H1 (cell line): ENCODE measurements at regions not wholly inside any gene's neighbourhood (a gene's known extent, or its start where the extent isn't known, plus 50 kb on each side); places are given as distances from the start of the nearest gene placed in this dataset.
A peak's percentile ranks its signal among the peaks of the same experiment; 100 is the strongest.

Experiments used
- CTCF ChIA-PET: fragments of 300-600 bp; sonication (Branson Sonifier 250); formaldehyde crosslinking; loops from one replicate; lab custom pipeline; 2021; ENCODE audit not compliant: partially characterized antibody; lab: Charles Lee
- POLR2A ChIA-PET: fragments of 300-600 bp; sonication (Branson Sonifier 250); formaldehyde crosslinking; loops from one replicate; lab custom pipeline; 2021; ENCODE audit warnings: inconsistent platforms; ENCODE audit not compliant: partially characterized antibody; lab: Charles Lee
- DNase-seq, 2 experiments: peaks; one replicate each; pipeline versions ENCODE4 v3.0.0 to v3.0.0-alpha.2; 2010 to 2022; ENCODE audit warnings: low spot score in 2 of 2, low read depth in 1 of 2, mixed read lengths in 1 of 2
- FAIRE-seq: peaks from 2 replicates; lab custom pipeline; 2011; peaks lifted over from hg19 to GRCh38; lab: Jason Lieb, UNC
- H2AFZ ChIP-seq: 2 replicates; pipeline ENCODE4 v1.8.1; 2012; ENCODE audit warnings: low read length, inconsistent platforms
- H2AK5ac ChIP-seq: 2 replicates; pipeline ENCODE4 v1.6.1; 2013; ENCODE audit warnings: low read depth, low read length
- H2BK120ac ChIP-seq: replicated peaks from 2 replicates; pipeline ENCODE3; 2013; ENCODE audit warnings: low read depth, low read length, inconsistent platforms
- H2BK12ac ChIP-seq: 2 replicates; pipeline ENCODE4 v1.6.1; 2013; ENCODE audit warnings: low read depth, low read length
- H2BK15ac ChIP-seq: 2 replicates; pipeline ENCODE4 v1.6.1; 2013; ENCODE audit warnings: low read length
- H2BK20ac ChIP-seq: 2 replicates; pipeline ENCODE4 v1.6.1; 2013; ENCODE audit warnings: low read length
- H2BK5ac ChIP-seq: 2 replicates; pipeline ENCODE4 v1.6.1; 2013; ENCODE audit warnings: low read depth, low read length
- H3K14ac ChIP-seq: 2 replicates; pipeline ENCODE4 v1.6.1; 2013; ENCODE audit warnings: inconsistent platforms; ENCODE audit not compliant: insufficient read length
- H3K18ac ChIP-seq: 2 replicates; pipeline ENCODE4 v1.6.1; 2013; ENCODE audit warnings: low read length; ENCODE audit errors: extremely low read depth
- H3K23ac ChIP-seq: 2 replicates; pipeline ENCODE4 v1.6.1; 2013; ENCODE audit warnings: inconsistent platforms; ENCODE audit not compliant: insufficient read length
- H3K23me2 ChIP-seq: 2 replicates; pipeline ENCODE4 v1.6.1; 2013; ENCODE audit warnings: low read depth, low read length
- H3K27ac ChIP-seq: 2 replicates; pipeline ENCODE4 v1.6.1; 2011; ENCODE audit warnings: low read depth, low read length, inconsistent platforms
- H3K27me3 ChIP-seq, 4 experiments: replicated peaks in 1 of 4; 1 replicate in 1 of 4; 2 replicates in 3 of 4; pipeline versions ENCODE4 v1.6.1 to v1.8.1; 2011 to 2013; ENCODE audit warnings: low read length in 3 of 4, mild to moderate bottlenecking in 3 of 4, inconsistent platforms in 2 of 4, mixed read lengths in 2 of 4, moderate library complexity in 1 of 4; ENCODE audit not compliant: control insufficient read depth in 3 of 4, insufficient read depth in 3 of 4; ENCODE audit errors: extremely low read depth in 1 of 4
- H3K36me3 ChIP-seq, 4 experiments: 2 replicates each; pipeline versions ENCODE4 v1.6.1 to v1.8.1; 2011 to 2013; ENCODE audit warnings: mild to moderate bottlenecking in 4 of 4, low read length in 3 of 4, moderate library complexity in 2 of 4, control low read depth in 1 of 4, inconsistent platforms in 1 of 4; ENCODE audit not compliant: insufficient read depth in 4 of 4, control insufficient read depth in 2 of 4
- H3K4ac ChIP-seq: replicated peaks from 2 replicates; pipeline ENCODE3; 2013; ENCODE audit warnings: low read length, low read depth, mixed read lengths, inconsistent platforms; ENCODE audit not compliant: insufficient read length
- H3K4me1 ChIP-seq, 4 experiments: replicated peaks in 1 of 4; 1 replicate in 1 of 4; 2 replicates in 3 of 4; pipeline versions ENCODE4 v1.6.1 to v1.8.1; 2011 to 2013; ENCODE audit warnings: low read length in 3 of 4, inconsistent platforms in 2 of 4, mixed read lengths in 1 of 4; ENCODE audit not compliant: insufficient read depth in 4 of 4, control insufficient read depth in 3 of 4
- H3K4me2 ChIP-seq, 2 experiments: 2 replicates each; pipeline versions ENCODE4 v1.6.1 to v1.8.1; 2011 to 2013; ENCODE audit warnings: low read depth in 2 of 2, low read length in 2 of 2, control low read depth in 1 of 2, inconsistent platforms in 1 of 2, mild to moderate bottlenecking in 1 of 2; ENCODE audit not compliant: insufficient read depth in 1 of 2
- H3K4me3 ChIP-seq, 4 experiments: fragments of 200-600, 300-600 bp in 1 of 4; sonication (generic), shearing (Covaris generic), sonication (Bioruptor Twin) in 1 of 4; 2 replicates each; pipeline versions ENCODE4 v1.5.1 to v1.8.1; 2011 to 2016; ENCODE audit warnings: low read length in 4 of 4, low read depth in 3 of 4, control low read depth in 2 of 4, inconsistent platforms in 2 of 4, mild to moderate bottlenecking in 2 of 4, mixed read lengths in 1 of 4, moderate library complexity in 1 of 4; ENCODE audit not compliant: insufficient read depth in 2 of 4; ENCODE audit errors: extremely low read depth in 1 of 4
- H3K56ac ChIP-seq: replicated peaks from 2 replicates; pipeline ENCODE3; 2013; ENCODE audit warnings: low read depth, mild to moderate bottlenecking, mixed read lengths, low read length, inconsistent platforms; ENCODE audit not compliant: insufficient read length
- H3K79me1 ChIP-seq: 2 replicates; pipeline ENCODE4 v1.6.1; 2013; ENCODE audit warnings: low read depth, low read length, control low read depth
- H3K79me2 ChIP-seq, 2 experiments: 2 replicates each; pipeline versions ENCODE4 v1.6.1 to v1.8.1; 2012 to 2013; ENCODE audit warnings: low read length in 2 of 2, mild to moderate bottlenecking in 2 of 2, inconsistent platforms in 1 of 2; ENCODE audit not compliant: insufficient read depth in 2 of 2, control insufficient read depth in 1 of 2
- H3K9ac ChIP-seq, 4 experiments: replicated peaks in 1 of 4; 1 replicate in 1 of 4; 2 replicates in 3 of 4; pipeline versions ENCODE4 v1.6.1 to v1.8.1; 2011 to 2013; ENCODE audit warnings: low read depth in 3 of 4, low read length in 3 of 4, control low read depth in 2 of 4, mild to moderate bottlenecking in 2 of 4, moderate library complexity in 2 of 4, inconsistent platforms in 1 of 4; ENCODE audit errors: extremely low read depth in 1 of 4
- H3K9me3 ChIP-seq, 2 experiments: 2 replicates each; pipeline versions ENCODE4 v1.6.1 to v1.8.1; 2012 to 2013; ENCODE audit warnings: mild to moderate bottlenecking in 2 of 2, moderate library complexity in 2 of 2, control low read depth in 1 of 2, inconsistent platforms in 1 of 2, low read depth in 1 of 2, low read length in 1 of 2, mixed read lengths in 1 of 2; ENCODE audit not compliant: insufficient read depth in 2 of 2
- H4K20me1 ChIP-seq, 2 experiments: replicated peaks in 1 of 2; 2 replicates each; pipeline versions ENCODE3 to v1.8.1; 2011 to 2013; ENCODE audit warnings: inconsistent platforms in 2 of 2, low read length in 2 of 2, mild to moderate bottlenecking in 1 of 2; ENCODE audit not compliant: insufficient read depth in 2 of 2, control insufficient read depth in 1 of 2
- H4K5ac ChIP-seq: 2 replicates; pipeline ENCODE4 v1.6.1; 2013; ENCODE audit warnings: low read length, low read depth, mixed read lengths, inconsistent platforms; ENCODE audit not compliant: insufficient read length
- H4K8ac ChIP-seq: 2 replicates; pipeline ENCODE4 v1.8.0; 2013; ENCODE audit warnings: mild to moderate bottlenecking, moderate library complexity, low read length, inconsistent platforms; ENCODE audit not compliant: insufficient read depth; ENCODE audit errors: extremely low read depth
- H4K91ac ChIP-seq: replicated peaks from 2 replicates; pipeline ENCODE3; 2013; ENCODE audit warnings: low read length, mixed read lengths, inconsistent platforms; ENCODE audit not compliant: insufficient read length
- KDM4A ChIP-seq: IDR thresholded peaks from one replicate; pipeline ENCODE4 v1.7.1; 2012; ENCODE audit warnings: low read depth, mild to moderate bottlenecking, moderate library complexity, low read length, inconsistent platforms; ENCODE audit not compliant: severe bottlenecking
- PHF8 ChIP-seq: fragments of 200-600 bp; sonication (generic); conservative IDR thresholded peaks from 2 replicates; pipeline ENCODE4 v1.7.1; 2012; ENCODE audit warnings: low read depth, mild to moderate bottlenecking, inconsistent platforms, low read length, moderate library complexity
- SIN3A ChIP-seq, 2 experiments: IDR thresholded peaks in 1 of 2; conservative IDR thresholded peaks in 1 of 2; 2 replicates each; pipeline ENCODE4 v1.6.1; 2011 to 2012; ENCODE audit warnings: low read length in 2 of 2, improper control_type of control experiment in 1 of 2, low read depth in 1 of 2, mild to moderate bottlenecking in 1 of 2
- TAF1 ChIP-seq: IDR thresholded peaks from 2 replicates; pipeline ENCODE4 v1.6.1; 2011; ENCODE audit warnings: mild to moderate bottlenecking, low read depth, low read length
- USF2 ChIP-seq: IDR thresholded peaks from 2 replicates; pipeline ENCODE4 v1.6.1; 2011; ENCODE audit warnings: low read length, improper control_type of control experiment
- WGBS, 2 experiments: shearing (Covaris generic) in 1 of 2; methylation state at CpG; one replicate each; pipeline versions ENCODE4 v1.1.6 to v1.1.7; 2013 to 2015; ENCODE audit warnings: low lambda C conversion rate in 2 of 2, mixed read lengths in 2 of 2, inconsistent platforms in 1 of 2, low coverage in 1 of 2, missing lambda C conversion rate in 1 of 2; ENCODE audit not compliant: insufficient replicate concordance in 2 of 2, insufficient coverage in 1 of 2, insufficient read length in 1 of 2; ENCODE audit errors: extremely low coverage in 1 of 2, missing lambda C conversion rate in 1 of 2; 5-methylcytosine and 5-hydroxymethylcytosine counted together

DNA sequence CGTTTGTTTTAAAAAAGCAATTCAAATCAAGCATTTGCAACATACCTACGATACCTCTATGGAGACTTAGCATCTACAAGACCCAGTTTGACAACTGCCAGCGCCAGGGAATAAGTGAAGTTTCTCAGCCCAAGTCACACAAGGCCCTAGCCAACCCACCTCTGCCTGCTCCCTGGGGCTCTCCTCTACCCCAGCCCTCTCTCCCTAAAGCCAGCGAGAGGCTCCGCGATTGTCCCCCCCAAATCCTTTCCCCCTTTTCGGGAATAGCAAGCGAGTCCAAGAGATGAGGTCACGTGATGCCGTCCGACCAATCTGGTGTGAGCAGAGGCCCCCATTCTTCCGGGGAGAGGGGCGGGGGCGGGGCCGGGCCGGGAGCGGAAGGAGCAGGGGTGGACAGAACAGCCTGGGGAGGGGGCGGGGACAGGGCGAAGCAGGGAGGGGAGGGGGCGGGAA is 102.2 kb upstream of the RAB6C start:
- CTCF ChIA-PET = interaction anchor here (2.3 to 2.5 kb wide), 2 partner anchors 46 kb away, joined by 8 to 15 read pairs; no protein-coding TSS in a partner anchor
- H3K23me2 ChIP-seq = no peaks in the 10 kb centered on the region
- peak overlapping the region; percentile 69 to 86 for H3K4me2 ChIP-seq
- no peak overlapping the region for H3K56ac ChIP-seq
- H3K4me1 ChIP-seq = no peaks in the 10 kb centered on the region; a peak in 2 of 7 replicates
- H2AK5ac ChIP-seq = no peak overlapping the region
- no peaks in the 10 kb centered on the region for H3K36me3 ChIP-seq
- POLR2A ChIA-PET = no interaction called here
- H3K9ac ChIP-seq = peak overlapping the region in 1 of 4 experiments; percentile 70; a peak in 3 of 7 replicates
- peak overlapping the region; percentile 24 for H4K5ac ChIP-seq
- H3K14ac ChIP-seq = no peak overlapping the region
- H4K8ac ChIP-seq = peak overlapping the region; percentile 47; the same call in 1 of the 2 replicates
- no peaks in the 10 kb centered on the region for H4K20me1 ChIP-seq
- peak overlapping the region; percentile 88; the same call in 1 of the 2 replicates for H3K18ac ChIP-seq
- H2BK20ac ChIP-seq = no peak overlapping the region
- no peaks in the 10 kb centered on the region for H3K79me2 ChIP-seq
- no peaks in the 10 kb centered on the region; a peak in 1 of 4 replicates for H3K9me3 ChIP-seq
- no peak overlapping the region for H2BK12ac ChIP-seq
- no peak overlapping the region for H4K91ac ChIP-seq
- H3K79me1 ChIP-seq = no peaks in the 10 kb centered on the region
- H3K4me3 ChIP-seq = peak overlapping the region; percentile 79 to 89 (median 86)
- no peak for FAIRE-seq
- no peak overlapping the region for H3K23ac ChIP-seq
- peak; percentile 46 to 83 for DNase-seq
- WGBS, 2 experiments = 5% methylated on average over 10 of the region's 20 CpGs; no CpG with 5 or more reads in 1 of the 2 experiments
- no peak overlapping the region; the same call in 1 of the 2 replicates for H2BK5ac ChIP-seq
- H2AFZ ChIP-seq = peak overlapping the region; percentile 96; the same call in 1 of the 2 replicates
- no peaks in the 10 kb centered on the region for H3K27me3 ChIP-seq
- H3K4ac ChIP-seq = no peak overlapping the region
- no peak overlapping the region for H2BK15ac ChIP-seq
- no peak overlapping the region for H3K27ac ChIP-seq
- no peak overlapping the region for H2BK120ac ChIP-seq
- TF ChIP-seq SIN3A (conservative IDR thresholded peaks at IDR 0.05 in 1 of 2, IDR thresholded peaks at IDR 0.05 in 1 of 2; ENCODE audit: low read depth in 1 of 2, low read length in 2 of 2) = 0 out of 4 replicates have a peak, but pooled peaks of 1 of the 2 experiments have one; percentile 63
- peak; percentile 62 for TF ChIP-seq KDM4A
- TF ChIP-seq USF2 = peak; percentile 88
- peak; percentile 16; the same call in 1 of the 2 replicates for TF ChIP-seq PHF8
- peak; percentile 57; the same call in 1 of the 2 replicates for TF ChIP-seq TAF1
